Activated B cell treated with CpG ODN at 0.5 μM for 24 hours (primary cell): ENCODE measurements at regions not wholly inside any gene's neighbourhood (a gene's known extent, or its start where the extent isn't known, plus 50 kb on each side); places are given as distances from the start of the nearest gene placed in this dataset.

Experiments used
- ATAC-seq: fragments of 200-7000 bp; cut with Tn5 transposase; one replicate; pipeline ENCODE4 v1.10.0; 2021; ENCODE audit warnings: low read depth, mild to moderate bottlenecking, moderate library complexity
- CTCF ChIA-PET: fragments of 350-600 bp; sonication (Branson Sonifier 250); formaldehyde crosslinking; loops from one replicate; lab custom pipeline; 2021; ENCODE audit warnings: antibody characterized with exemption; lab: Charles Lee
- POLR2A ChIA-PET: fragments of 350-600 bp; sonication (Branson Sonifier 250); formaldehyde crosslinking; loops from one replicate; lab custom pipeline; 2021; ENCODE audit warnings: antibody characterized with exemption; lab: Charles Lee
- DNase-seq: peaks from one replicate; pipeline ENCODE4 v3.0.0; 2022
- H3K27ac Mint-ChIP-seq: one replicate; pipeline ENCODE4 v1.8.0; 2020; ENCODE audit warnings: mixed read lengths
- H3K27me3 Mint-ChIP-seq: one replicate; pipeline ENCODE4 v1.8.0; 2021; ENCODE audit warnings: mixed read lengths
- H3K36me3 Mint-ChIP-seq: one replicate; pipeline ENCODE4 v1.8.0; 2021; ENCODE audit warnings: low read depth, mixed read lengths
- H3K4me1 Mint-ChIP-seq: one replicate; pipeline ENCODE4 v1.8.0; 2021; ENCODE audit warnings: mixed read lengths
- H3K4me3 Mint-ChIP-seq: one replicate; pipeline ENCODE4 v1.8.0; 2020; ENCODE audit warnings: mild to moderate bottlenecking, mixed read lengths
- H3K9me3 Mint-ChIP-seq: one replicate; pipeline ENCODE4 v1.8.0; 2020; ENCODE audit warnings: mixed read lengths
- intact Hi-C: fragments of 100-400 bp; cut with micrococcal nuclease; formaldehyde crosslinking; loops from one replicate; pipeline ENCODE4 v1.15.1; 2024
- TF ChIP-seq, protein P1 (sequence below): fragments of 200-600 bp; IDR thresholded peaks from one replicate; pipeline ENCODE4 v1.8.0; 2022; ENCODE audit warnings: antibody characterized with exemption, mild to moderate bottlenecking

DNA sequence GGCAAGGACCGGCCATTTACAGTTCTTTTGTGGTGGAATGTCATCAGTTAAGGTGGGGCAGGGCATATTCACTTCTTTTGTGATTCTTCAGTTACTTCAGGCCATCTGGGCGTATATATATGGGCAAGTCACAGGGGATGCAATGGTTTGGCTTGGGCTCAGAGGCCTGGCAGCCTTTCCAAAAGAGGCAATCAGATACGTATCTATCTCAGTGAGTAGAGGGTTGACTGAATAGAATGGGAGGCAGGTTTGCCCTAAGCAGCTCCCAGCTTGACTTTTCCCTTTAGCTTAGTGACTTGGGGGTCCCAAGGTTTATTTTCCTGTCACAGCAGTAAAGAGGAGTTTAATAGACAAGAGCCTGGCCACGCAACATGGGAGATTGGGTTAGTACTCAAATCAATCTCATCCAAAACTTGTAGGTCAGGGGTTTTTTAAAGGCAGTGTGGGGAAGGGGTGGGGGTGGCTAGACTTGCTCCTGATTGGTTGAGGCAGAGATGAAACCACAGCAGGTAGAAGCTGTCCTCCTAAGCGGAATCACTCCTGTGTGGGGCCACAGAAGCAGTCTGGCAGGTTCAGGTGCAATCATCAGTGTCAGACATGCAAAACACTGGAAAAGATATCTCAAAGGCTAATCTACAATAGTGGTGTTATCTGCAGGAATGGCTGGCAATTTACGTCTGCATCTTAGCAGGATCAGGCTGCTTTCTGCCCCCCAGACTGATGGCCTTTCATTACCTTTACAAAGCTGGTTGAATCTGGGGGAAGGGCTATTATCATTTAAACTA lies 112.9 kb downstream of the TLR5 start:
- TF ChIP-seq, protein P1, sequence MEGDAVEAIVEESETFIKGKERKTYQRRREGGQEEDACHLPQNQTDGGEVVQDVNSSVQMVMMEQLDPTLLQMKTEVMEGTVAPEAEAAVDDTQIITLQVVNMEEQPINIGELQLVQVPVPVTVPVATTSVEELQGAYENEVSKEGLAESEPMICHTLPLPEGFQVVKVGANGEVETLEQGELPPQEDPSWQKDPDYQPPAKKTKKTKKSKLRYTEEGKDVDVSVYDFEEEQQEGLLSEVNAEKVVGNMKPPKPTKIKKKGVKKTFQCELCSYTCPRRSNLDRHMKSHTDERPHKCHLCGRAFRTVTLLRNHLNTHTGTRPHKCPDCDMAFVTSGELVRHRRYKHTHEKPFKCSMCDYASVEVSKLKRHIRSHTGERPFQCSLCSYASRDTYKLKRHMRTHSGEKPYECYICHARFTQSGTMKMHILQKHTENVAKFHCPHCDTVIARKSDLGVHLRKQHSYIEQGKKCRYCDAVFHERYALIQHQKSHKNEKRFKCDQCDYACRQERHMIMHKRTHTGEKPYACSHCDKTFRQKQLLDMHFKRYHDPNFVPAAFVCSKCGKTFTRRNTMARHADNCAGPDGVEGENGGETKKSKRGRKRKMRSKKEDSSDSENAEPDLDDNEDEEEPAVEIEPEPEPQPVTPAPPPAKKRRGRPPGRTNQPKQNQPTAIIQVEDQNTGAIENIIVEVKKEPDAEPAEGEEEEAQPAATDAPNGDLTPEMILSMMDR: no peak
- H3K4me1 Mint-ChIP-seq: no peaks in the 10 kb centered on the region
- H3K4me3 Mint-ChIP-seq: no peak overlapping the region
- no peak for DNase-seq
- no peak overlapping the region for H3K27ac Mint-ChIP-seq
- no peak for ATAC-seq
- no peaks in the 10 kb centered on the region for H3K9me3 Mint-ChIP-seq
- ChIA-PET POLR2A (no interaction called here), CTCF (no interaction called here)
- intact Hi-C loops: no loop called here
- H3K36me3 Mint-ChIP-seq: no peaks in the 10 kb centered on the region
- no peaks in the 10 kb centered on the region for H3K27me3 Mint-ChIP-seq

DNA sequence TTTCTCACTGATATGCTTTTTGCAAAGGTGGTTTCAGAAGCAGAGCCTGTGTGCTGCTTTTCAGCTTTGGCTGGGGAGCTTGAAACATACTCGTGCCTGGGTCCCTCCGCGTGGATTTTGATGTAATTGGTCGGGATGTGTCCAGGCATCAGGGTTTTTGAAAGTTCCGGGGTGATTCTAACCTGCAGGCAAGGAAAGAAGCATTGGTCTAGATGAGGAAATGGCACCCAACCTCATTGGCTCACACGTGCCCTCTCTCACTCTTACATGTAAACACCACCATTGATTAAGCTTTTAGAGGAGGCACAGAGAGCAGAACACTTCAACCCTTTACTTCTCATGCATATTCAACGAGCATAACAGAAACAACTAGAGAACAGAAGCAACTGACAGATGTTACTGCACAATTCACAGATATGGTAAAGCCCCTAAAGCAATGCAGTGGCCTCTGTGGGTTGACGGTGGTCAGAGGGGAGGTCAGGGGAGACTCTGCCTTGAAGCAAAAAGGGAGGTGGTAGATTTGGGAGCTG lies 112.1 kb downstream of the TLR5 start:
- ChIA-PET POLR2A (no interaction called here), CTCF (no interaction called here)
- Mint-ChIP-seq H3K4me1 (no peaks in the 10 kb centered on the region), H3K36me3 (no peaks in the 10 kb centered on the region), H3K9me3 (no peaks in the 10 kb centered on the region), H3K4me3 (no peak overlapping the region), H3K27me3 (no peaks in the 10 kb centered on the region), H3K27ac (no peak overlapping the region)
- TF ChIP-seq, protein P1: no peak
- no peak for DNase-seq
- intact Hi-C loops: no loop called here
- no peak for ATAC-seq

DNA sequence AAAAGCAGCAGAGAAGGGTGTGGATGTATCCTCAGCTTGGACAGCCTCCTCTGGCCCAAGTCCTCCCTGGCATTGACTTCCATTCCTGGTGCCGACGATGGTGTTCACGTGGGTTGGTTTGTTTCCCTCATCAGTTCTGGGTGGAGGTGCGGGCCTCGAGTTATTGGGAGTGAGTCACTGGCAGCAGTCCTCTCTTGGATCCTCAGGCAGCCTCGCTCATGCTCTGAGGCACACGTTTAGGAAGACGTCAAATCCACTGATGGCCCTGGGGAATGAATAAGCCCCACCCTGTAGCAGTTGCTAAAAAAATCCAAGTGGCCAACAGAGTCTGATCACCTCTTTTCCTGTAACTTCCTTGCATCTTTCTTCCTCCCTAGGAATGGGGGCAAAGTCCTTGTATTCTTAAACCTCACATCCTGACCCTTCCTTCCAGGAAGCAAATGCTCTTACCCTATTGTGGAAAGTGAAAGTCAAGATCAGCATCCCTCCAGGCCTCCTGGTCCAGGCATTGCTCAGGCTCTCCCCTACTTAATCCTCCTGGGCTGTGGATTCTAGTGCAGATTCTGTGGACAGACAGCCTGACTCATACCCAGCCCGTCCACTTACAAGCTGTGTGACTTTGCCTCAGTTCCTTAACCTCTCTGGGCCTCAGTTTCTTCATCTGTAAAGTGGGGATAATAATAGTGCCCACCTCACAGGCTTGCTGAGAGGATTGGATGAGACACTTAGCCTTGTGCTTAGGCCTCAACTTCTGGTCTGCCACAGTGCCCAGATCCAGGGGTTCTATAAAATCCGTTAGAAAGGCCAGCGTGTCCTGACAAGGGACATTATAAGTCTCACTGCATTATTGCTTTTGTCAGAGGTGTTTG lies 111.1 kb downstream of the TLR5 start:
- H3K4me3 Mint-ChIP-seq: no peak overlapping the region
- H3K36me3 Mint-ChIP-seq: no peaks in the 10 kb centered on the region
- ATAC-seq (no peak), DNase-seq (no peak)
- H3K27ac Mint-ChIP-seq: no peak overlapping the region
- POLR2A ChIA-PET: no interaction called here
- H3K4me1 Mint-ChIP-seq: no peaks in the 10 kb centered on the region
- peaks cover 3% of the 10 kb centered on the region for H3K27me3 Mint-ChIP-seq
- no peaks in the 10 kb centered on the region for H3K9me3 Mint-ChIP-seq
- intact Hi-C loops: no loop called here
- TF ChIP-seq, protein P1: no peak
- CTCF ChIA-PET: no interaction called here

DNA sequence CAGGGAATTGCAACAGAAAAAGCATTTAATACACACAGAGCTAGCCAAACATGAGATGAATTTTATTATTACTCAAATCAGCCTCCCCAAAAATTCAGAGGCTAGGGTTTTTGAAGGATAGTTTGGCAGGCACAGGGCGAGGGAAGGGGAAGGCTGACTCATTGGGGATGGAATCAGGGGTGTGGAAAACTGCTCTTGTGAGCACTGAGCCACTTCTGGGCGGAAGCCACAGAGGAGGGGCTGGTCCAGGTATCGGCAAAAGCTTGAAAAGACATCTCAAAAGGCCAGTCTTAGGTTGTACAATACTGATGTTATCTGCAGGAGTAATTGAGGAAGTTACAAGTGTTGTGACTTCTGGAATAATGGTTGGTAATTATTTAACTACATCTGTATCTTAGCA lies 109.4 kb downstream of the TLR5 start:
- POLR2A ChIA-PET: no interaction called here
- ATAC-seq: no peak
- no peaks in the 10 kb centered on the region for H3K36me3 Mint-ChIP-seq
- no peak overlapping the region for H3K4me3 Mint-ChIP-seq
- no peak for DNase-seq
- intact Hi-C loops: no loop called here
- no peaks in the 10 kb centered on the region for H3K4me1 Mint-ChIP-seq
- CTCF ChIA-PET: no interaction called here
- peaks cover 9% of the 10 kb centered on the region for H3K27me3 Mint-ChIP-seq
- H3K9me3 Mint-ChIP-seq: no peaks in the 10 kb centered on the region
- no peak overlapping the region for H3K27ac Mint-ChIP-seq
- TF ChIP-seq, protein P1: no peak

DNA sequence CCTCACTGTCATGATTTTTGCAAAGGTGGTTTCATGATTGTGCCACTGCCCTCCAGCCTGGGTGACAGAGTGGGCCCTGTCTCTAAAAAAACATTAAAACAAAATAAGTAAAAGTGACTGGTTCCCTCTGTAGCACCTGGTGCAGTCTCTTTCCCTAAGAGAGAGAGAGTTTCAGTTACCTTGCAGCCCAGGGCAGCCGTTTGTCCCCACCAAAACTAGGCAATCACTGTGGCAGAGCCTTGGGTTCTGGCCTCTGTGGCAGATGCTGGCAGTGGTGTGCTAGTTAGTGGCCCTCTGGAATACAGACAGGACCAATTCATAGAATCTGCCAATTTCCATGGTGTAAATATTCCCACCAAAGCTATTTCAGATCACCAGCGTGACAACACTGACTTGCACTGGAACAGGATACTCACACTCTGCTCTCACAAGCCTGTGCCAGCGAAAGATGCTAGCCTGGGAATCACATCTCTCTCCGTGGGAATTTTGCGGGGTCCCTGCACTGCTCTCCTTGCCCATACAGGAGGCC lies 108.7 kb downstream of the TLR5 start:
- Mint-ChIP-seq H3K27ac (no peak overlapping the region), H3K36me3 (no peaks in the 10 kb centered on the region), H3K27me3 (peaks cover 9% of the 10 kb centered on the region), H3K4me1 (no peaks in the 10 kb centered on the region), H3K9me3 (no peaks in the 10 kb centered on the region), H3K4me3 (no peak overlapping the region)
- CTCF ChIA-PET: no interaction called here
- ATAC-seq (no peak), DNase-seq (no peak)
- intact Hi-C loops: no loop called here
- POLR2A ChIA-PET: no interaction called here
- TF ChIP-seq, protein P1: no peak
